ENCODE measurements at regions not wholly inside any gene's neighbourhood (a gene's known extent, or its start where the extent isn't known, plus 50 kb on each side); places are given as distances from the start of the nearest gene placed in this dataset.

DNA sequence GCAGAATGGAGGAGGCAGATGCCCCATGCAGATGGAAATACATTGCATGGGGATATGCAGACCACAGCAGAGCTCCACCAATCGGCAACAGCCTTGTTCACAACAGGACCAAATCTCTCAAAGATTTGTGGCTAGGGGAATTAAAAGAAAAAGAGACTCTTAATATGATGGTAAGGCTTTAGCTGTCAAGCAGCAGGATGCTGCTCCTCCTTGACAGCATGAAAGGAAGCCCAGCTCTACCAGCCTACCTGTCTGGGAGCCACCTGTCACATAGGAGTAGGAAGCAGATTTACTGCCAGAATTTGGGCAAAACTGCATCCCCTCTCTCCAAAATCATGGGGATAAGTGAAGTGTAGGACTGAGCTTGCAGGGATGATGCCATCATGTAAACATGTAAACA lies 769.6 kb upstream of the ARPP21 start:
- TF ChIP-seq CTCF (IDR thresholded peaks at IDR 0.05) = no peak
- no peak overlapping the region for H3K4me3 ChIP-seq
- intact Hi-C loops (cut with DNase I) = no loop called here
- DNase-seq = no peak
- no peaks in the 10 kb centered on the region for H3K36me3 ChIP-seq (ENCODE audit: insufficient read depth in 1 of 2, low read depth in 1 of 2)
- H3K9me3 ChIP-seq = no peaks in the 10 kb centered on the region
- WGBS, 3 donors = 89 to 100% (median 94%) methylated on average over 1 of the region's 1 CpG
- no peaks in the 10 kb centered on the region for H3K4me1 ChIP-seq
- no peak overlapping the region for H3K27ac ChIP-seq
- ATAC-seq = no peak
- H3K27me3 ChIP-seq (ENCODE audit: insufficient read depth in 3 of 3, low read length in 2 of 3) = peaks cover 0 to 3% (median 0%) of the 10 kb centered on the region in 3 donors

DNA sequence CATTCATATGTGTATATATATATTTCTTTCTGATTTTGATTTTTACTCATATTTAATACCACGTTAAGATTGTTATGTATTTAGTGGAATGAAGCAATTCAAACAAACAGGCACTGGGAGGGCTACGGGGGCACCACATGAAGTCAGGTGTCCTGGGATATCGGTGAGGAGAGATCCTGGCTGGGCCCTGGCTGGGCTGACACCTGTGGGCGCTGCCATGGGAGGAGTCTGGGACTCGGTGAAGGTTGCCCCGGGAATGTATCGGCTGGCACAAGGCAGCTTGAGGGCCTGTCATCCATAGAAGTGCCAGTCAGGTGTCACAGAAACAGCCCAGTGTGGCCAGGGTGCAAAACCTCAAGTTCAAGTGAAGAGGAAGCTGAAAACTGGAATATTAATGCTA lies 766.9 kb upstream of the ARPP21 start:
- intact Hi-C loops (cut with DNase I) = no loop called here

DNA sequence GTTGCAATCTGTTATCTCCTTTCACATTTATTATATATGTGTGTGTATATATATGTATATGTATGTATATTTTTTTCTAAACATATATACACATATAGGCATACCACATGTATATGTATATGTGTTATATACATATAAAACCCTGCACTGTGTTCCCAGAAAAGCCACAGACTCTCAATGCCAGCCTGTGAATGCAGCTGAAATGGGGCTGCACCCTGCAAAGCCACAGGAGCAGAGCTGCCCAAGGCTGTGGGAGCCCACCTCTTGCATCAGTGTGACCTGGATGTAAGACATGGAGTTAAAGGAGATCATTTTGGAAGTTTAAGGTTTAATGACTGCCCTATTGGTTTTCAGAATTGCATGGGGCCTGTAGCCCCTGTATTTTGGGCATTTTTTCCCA lies 762.3 kb upstream of the ARPP21 start:
- H3K4me3 ChIP-seq = no peak overlapping the region
- H3K36me3 ChIP-seq (ENCODE audit: insufficient read depth in 1 of 2, low read depth in 1 of 2) = no peaks in the 10 kb centered on the region
- no peaks in the 10 kb centered on the region for H3K4me1 ChIP-seq
- H3K27ac ChIP-seq = no peak overlapping the region
- TF ChIP-seq CTCF (IDR thresholded peaks at IDR 0.05) = no peak
- DNase-seq = no peak
- no peak for ATAC-seq
- H3K27me3 ChIP-seq (ENCODE audit: insufficient read depth in 3 of 3, low read length in 2 of 3) = peaks cover 0 to 3% (median 0%) of the 10 kb centered on the region in 3 donors
- intact Hi-C loops (cut with DNase I) = no loop called here
- no peaks in the 10 kb centered on the region for H3K9me3 ChIP-seq

More for the DNA sequence above, 766.9 kb upstream of the ARPP21 start:
- Histone ChIP-seq H3K27me3 (ENCODE audit: insufficient read depth in 3 of 3, low read length in 2 of 3) (peaks cover 0 to 3% (median 0%) of the 10 kb centered on the region in 3 donors), H3K4me3 (no peak overlapping the region), H3K4me1 (no peaks in the 10 kb centered on the region), H3K27ac (no peak overlapping the region), H3K9me3 (no peaks in the 10 kb centered on the region), H3K36me3 (ENCODE audit: insufficient read depth in 1 of 2, low read depth in 1 of 2) (no peaks in the 10 kb centered on the region)
- no peak for TF ChIP-seq CTCF (IDR thresholded peaks at IDR 0.05)
- 89 to 91% (median 91%) methylated on average over 7 of the region's 7 CpGs for WGBS, 3 donors
- no peak for ATAC-seq
- no peak for DNase-seq

DNA sequence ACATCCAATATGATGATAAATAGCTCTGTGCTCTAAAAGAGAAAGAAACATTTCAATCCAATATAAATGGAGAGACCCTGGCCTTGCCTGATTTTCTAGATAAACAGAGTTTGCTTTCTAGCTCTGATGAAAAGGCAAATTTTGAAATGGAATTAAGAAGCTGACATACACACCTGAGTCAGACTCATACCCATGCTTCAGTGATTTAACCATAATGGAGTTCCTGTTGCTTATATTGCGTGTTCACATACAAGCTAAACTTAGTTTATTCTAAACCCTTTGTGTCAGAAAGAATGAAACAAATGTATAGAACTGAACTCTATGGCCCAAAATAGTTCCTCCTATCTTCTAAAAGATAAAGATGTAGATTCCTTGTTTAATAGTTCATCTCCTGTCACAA lies 760.8 kb upstream of the ARPP21 start:
- no peak overlapping the region for H3K27ac ChIP-seq
- ATAC-seq (no peak), DNase-seq (no peak)
- no peaks in the 10 kb centered on the region for H3K9me3 ChIP-seq
- WGBS, 3 donors = 97 to 100% (median 99%) methylated on average over 1 of the region's 1 CpG
- intact Hi-C loops (cut with DNase I) = no loop called here
- no peak for TF ChIP-seq CTCF (IDR thresholded peaks at IDR 0.05)
- no peaks in the 10 kb centered on the region for H3K36me3 ChIP-seq (ENCODE audit: insufficient read depth in 1 of 2, low read depth in 1 of 2)
- H3K4me3 ChIP-seq = no peak overlapping the region
- peaks cover 0 to 3% (median 0%) of the 10 kb centered on the region in 3 donors for H3K27me3 ChIP-seq (ENCODE audit: insufficient read depth in 3 of 3, low read length in 2 of 3)
- no peaks in the 10 kb centered on the region for H3K4me1 ChIP-seq

GRCh38 chr3:34881026-34881425 lies 758.3 kb upstream of the ARPP21 start:
- no peaks in the 10 kb centered on the region for H3K27me3 ChIP-seq (ENCODE audit: insufficient read depth in 3 of 3, low read length in 2 of 3)
- H3K36me3 ChIP-seq (ENCODE audit: insufficient read depth in 1 of 2, low read depth in 1 of 2) = no peaks in the 10 kb centered on the region
- no peak for ATAC-seq
- TF ChIP-seq CTCF (IDR thresholded peaks at IDR 0.05) = no peak
- no peak for DNase-seq
- H3K4me3 ChIP-seq = no peak overlapping the region
- WGBS, 3 donors = 3 to 40% (median 19%) methylated on average over 1 of the region's 1 CpG
- no peak overlapping the region for H3K27ac ChIP-seq
- no peaks in the 10 kb centered on the region for H3K4me1 ChIP-seq
- no peaks in the 10 kb centered on the region for H3K9me3 ChIP-seq
- intact Hi-C loops (cut with DNase I) = no loop called here
